H7 (cell line): ENCODE measurements at regions not wholly inside any gene's neighbourhood (a gene's known extent, or its start where the extent isn't known, plus 50 kb on each side); places are given as distances from the start of the nearest gene placed in this dataset.
"Not testable (repeated sequence)": the region's sequence is repeated elsewhere in the genome, so short reads cannot be mapped to it uniquely, and the experiment has no call there.

Source experiments
- DNase-seq: peaks from one replicate; pipeline ENCODE4 v3.0.0; 2012
- H3K27me3 ChIP-seq: 2 replicates; pipeline ENCODE4 v1.6.0; 2011; ENCODE audit warnings: mild to moderate bottlenecking, low read length; ENCODE audit not compliant: control insufficient read depth, insufficient read depth
- H3K36me3 ChIP-seq: replicated peaks from 2 replicates; pipeline ENCODE4 v1.5.1; 2011; ENCODE audit warnings: low read length; ENCODE audit not compliant: control insufficient read depth, insufficient read depth
- H3K4me3 ChIP-seq: 2 replicates; pipeline ENCODE4 v1.5.1; 2011; ENCODE audit warnings: low read depth, mild to moderate bottlenecking, control low read depth, low read length, moderate library complexity; ENCODE audit not compliant: insufficient read depth

DNA sequence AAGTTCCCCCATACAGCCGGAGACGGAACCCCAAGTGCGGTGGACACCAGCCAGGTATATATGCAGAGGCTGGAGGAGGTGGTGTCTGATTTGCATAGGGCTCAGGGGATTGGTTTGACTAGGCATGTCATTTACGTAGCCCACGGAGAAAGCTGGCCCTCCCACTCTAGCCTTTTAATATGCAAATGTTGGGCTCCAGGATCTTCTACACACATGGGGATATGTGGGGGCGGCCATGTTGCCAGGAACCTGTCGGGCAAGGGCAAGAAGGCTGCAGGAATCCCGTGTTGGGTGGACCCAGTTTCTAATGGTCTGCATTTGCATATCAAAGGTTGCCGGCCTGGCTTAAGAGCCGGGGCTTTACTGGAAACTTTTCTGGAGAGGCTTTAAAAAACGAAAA is 57.4 kb downstream of the FTHL17 start:
- DNase-seq, H3K27me3 ChIP-seq, H3K36me3 ChIP-seq, H3K4me3 ChIP-seq: not testable (repeated sequence)

DNA sequence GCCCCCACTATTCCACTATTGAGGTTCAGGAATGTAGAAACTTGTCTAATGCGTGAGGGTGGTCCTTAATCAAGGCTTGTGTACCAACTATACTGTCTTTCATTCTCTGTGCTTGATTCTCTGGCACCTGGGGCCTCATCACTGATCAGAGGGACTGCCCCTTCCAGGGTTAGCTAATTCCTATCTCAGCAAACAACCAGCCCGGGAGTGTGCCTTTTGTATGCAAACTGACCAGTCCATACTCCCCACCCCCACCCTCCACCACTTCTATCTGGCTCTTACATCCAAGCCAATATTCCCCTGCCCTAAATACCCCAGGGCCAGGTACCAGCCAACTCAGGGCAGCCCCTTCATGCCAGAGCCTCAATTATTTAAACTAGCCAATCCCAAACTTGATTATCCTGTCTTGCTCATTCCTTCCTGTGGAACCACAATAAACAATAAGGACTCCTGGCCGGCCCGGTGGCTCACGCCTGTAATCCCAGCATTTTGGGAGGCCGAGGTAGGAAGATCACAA is 59.3 kb downstream of the FTHL17 start:
- Histone ChIP-seq H3K4me3 (no peak overlapping the region), H3K36me3 (no peaks in the 10 kb centered on the region), H3K27me3 (no peaks in the 10 kb centered on the region)
- peak; percentile 59 for DNase-seq

DNA sequence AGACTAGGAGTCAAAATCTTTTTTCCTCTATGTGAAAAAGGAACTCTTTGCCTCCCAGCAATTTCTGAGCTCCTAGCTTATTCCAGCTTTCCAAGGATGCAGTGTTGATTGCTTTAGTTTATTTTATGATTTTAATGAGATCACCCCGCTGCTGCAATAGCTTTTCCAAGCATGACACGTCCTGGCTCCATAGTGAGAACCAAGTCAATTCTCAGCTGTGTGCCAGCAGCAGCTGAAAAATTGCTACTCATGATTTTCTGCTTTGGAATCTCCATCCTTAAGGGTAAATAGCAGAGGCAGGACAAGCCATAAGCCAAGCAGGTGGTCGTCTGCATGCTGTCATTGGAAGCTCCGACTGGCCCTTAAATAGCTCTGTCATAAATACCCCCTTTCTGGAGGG is 64.5 kb downstream of the FTHL17 start:
- H3K36me3 ChIP-seq = no peaks in the 10 kb centered on the region
- DNase-seq = no peak
- no peak overlapping the region for H3K4me3 ChIP-seq
- H3K27me3 ChIP-seq = no peaks in the 10 kb centered on the region

DNA sequence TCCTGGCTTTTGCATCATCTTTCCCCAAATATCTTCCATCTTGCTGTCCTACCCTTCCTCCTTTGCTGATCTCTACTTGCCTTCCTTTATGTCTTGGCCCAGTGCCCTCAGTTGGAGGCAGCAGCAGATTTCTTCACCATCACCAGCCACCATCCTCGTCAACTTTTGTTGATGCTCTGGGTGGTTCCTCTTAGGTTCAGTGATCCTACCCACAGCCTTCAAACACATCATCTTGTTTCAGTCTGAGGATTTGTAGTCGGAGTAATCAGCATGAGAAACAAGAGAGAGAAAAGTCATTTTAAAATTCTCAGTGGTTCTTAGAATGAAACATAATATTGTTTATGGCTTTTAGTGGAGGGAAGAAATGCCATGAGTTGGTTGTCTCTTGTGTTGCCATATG is 65.8 kb downstream of the FTHL17 start:
- no peak overlapping the region for H3K4me3 ChIP-seq
- no peaks in the 10 kb centered on the region for H3K27me3 ChIP-seq
- no peaks in the 10 kb centered on the region for H3K36me3 ChIP-seq
- no peak for DNase-seq

DNA sequence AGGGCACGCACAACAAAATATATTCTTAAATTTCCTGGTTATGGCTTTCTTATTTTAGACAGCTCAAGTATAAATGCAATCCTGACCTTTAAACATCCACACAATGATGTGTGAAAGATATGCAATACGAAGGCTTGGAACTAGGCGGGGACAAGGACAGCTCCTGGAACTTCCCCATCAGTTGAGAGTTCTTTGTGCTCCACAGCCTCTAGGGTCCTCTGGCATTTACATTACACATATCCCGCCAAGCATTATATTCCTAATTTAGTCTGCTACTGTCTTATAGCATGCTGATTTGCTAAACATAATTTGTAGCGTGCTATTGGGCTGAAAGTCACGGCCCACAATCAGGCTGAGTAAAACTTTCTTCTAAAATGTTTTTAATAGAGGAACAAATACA is 74.4 kb downstream of the FTHL17 start:
- H3K36me3 ChIP-seq = no peaks in the 10 kb centered on the region
- no peak for DNase-seq
- no peak overlapping the region for H3K4me3 ChIP-seq
- no peaks in the 10 kb centered on the region for H3K27me3 ChIP-seq

DNA sequence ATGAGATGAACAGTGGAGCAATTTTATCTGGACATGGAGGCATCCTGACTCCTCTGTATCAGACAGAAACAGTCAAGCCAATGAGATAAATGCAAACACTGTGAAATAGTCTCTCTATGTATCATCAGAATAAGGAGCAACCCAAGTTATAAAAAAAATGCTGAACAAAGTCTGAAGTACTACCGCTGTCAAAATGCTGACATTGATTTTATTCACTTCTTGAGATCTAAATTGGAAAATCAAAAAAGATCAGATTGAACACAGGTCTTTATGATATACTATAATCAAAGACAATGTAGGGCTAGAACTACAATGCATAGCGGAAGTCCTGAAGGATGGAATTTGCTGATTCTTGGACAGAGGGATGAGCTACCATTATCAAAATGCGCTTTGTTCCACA is 76.1 kb downstream of the FTHL17 start:
- no peak for DNase-seq
- no peaks in the 10 kb centered on the region for H3K27me3 ChIP-seq
- no peak overlapping the region for H3K4me3 ChIP-seq
- H3K36me3 ChIP-seq = no peaks in the 10 kb centered on the region

DNA sequence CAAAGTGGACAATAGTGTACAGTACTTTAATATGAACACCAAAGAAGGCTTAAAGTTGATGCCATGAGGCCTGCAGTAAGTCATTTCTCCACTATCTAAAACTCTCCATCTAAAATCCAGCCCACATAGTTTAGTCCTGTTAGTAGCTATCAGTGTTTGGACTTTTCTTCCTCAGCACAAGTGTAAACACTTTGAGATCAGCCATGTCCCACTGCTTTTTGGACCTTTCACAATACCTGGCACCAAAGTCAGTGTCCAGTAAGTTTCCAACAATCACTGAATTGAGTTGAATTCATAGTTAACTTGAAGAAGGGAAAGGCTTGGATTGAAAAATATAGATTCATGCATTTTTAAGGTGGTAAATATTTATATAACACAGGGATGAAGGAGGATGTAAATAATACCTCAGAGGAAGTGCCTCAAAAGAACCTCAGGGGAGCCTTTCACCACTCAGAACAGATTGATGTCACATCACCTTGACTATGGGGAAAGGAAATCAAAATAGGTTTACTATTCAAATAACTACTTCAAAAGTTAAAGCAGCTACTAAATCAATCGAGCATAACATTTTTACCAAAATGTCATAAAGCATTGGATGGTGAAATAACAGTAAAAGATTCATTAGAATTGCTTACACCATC is 76.7 kb downstream of the FTHL17 start:
- no peaks in the 10 kb centered on the region for H3K36me3 ChIP-seq

DNA sequence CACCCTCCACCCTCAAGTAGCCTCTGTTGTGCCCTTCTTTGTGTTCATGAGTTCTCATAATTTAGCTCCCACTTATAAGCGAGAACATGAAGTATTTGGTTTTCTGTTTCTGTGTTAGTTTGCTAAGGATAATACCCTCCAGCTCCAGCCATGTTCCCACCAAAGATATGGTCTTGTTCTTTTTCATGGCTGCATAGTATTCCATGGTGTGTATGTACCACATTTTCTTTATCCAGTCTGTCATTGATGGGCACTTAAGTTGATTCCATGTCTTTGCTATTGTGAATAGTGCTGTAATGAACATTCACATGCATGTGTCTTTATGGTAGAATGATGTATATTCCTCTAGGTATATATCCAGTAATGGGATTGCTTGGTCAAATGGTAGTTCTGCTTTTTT is 77.8 kb downstream of the FTHL17 start:
- not testable (repeated sequence) for DNase-seq, H3K36me3 ChIP-seq, H3K4me3 ChIP-seq, H3K27me3 ChIP-seq

More for the DNA sequence above, 76.7 kb downstream of the FTHL17 start:
- H3K27me3 ChIP-seq = no peaks in the 10 kb centered on the region
- H3K4me3 ChIP-seq = no peak overlapping the region
- DNase-seq = no peak

DNA sequence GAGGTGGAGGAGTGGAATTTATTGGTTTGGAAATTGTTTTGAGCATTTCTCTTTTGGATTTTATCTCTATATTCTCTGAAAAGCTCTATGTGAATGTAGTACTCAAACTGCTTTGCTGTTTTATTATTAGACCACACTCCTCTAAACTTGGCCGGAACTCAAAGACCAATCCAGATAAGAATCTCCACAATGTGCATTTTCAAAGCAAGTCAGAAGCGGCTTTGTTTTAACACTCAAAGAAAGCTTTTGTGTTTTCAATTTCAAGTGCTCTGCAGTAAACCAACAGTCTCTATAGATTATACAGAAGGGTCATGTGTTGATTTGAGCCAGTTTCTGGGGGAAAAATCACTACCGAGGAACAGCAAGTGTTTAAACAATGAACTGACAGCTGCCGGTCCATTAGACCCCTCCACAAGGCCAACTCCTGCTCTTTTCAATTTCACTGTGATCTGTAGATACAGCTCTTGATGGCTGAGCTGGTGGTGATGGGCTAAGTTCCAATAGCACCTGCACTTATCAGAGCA is 79.4 kb downstream of the FTHL17 start:
- DNase-seq = no peak
- H3K36me3 ChIP-seq = no peaks in the 10 kb centered on the region
- H3K4me3 ChIP-seq = no peak overlapping the region
- no peaks in the 10 kb centered on the region for H3K27me3 ChIP-seq

DNA sequence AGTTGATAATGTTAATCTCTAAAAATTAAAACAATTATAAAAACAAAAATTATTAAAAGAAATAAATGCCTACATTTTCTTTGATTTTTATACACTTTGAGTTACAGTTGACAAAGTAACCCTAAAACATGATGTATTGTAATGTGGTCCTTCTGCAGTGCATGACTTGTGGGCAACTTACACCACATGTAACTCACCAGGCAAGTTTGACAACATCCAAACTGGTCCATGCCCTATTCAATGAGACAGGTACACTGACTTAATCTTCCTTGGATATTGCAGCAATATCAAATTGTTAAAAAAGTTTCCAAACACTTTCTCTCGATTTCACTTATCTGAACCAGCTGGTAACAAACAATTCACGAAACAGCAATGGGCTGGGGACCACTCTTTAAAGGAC is 81.5 kb downstream of the FTHL17 start:
- Histone ChIP-seq H3K27me3 (no peaks in the 10 kb centered on the region), H3K36me3 (no peaks in the 10 kb centered on the region), H3K4me3 (no peak overlapping the region)
- DNase-seq = no peak

DNA sequence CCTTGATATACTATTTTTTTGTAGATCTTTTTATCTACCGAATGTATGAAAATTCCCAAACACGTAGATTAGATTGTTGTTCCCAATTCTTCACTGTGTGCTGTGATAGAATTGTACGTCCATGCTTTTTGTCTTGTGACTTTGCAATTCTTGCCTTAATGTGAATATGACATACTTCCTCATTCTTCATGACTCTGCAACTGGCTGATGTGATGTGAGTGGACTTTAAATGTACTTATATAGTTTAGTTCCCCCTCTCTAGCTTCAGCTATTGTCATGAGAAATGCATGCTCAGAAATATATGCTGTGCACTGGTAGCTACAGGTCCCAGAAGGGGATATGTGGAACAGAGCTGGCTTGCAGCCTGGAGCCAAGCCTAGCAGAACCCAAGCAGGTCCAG is 89.4 kb downstream of the FTHL17 start:
- no peaks in the 10 kb centered on the region for H3K36me3 ChIP-seq
- no peak for DNase-seq
- no peak overlapping the region for H3K4me3 ChIP-seq
- no peaks in the 10 kb centered on the region for H3K27me3 ChIP-seq

DNA sequence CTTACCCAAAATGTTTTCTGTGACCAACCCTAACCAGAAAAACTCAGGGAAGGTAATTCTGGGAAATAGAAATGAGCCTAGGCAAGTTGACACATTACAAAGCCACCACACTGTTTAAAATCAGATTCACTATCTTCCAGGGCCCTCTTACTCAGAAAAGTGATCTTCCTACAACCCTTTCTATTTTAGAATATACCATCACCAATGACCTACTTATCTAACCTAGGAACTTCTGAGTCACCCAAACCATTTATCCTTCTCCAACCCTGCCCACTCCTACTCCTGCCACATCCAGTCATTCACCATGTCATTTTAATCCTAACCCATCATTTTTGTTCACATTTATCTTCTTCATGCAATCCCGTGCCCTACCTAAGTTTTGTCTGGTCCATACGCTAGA is 89.9 kb downstream of the FTHL17 start:
- Histone ChIP-seq H3K27me3 (no peaks in the 10 kb centered on the region), H3K36me3 (no peaks in the 10 kb centered on the region), H3K4me3 (no peak overlapping the region)
- DNase-seq = no peak

DNA sequence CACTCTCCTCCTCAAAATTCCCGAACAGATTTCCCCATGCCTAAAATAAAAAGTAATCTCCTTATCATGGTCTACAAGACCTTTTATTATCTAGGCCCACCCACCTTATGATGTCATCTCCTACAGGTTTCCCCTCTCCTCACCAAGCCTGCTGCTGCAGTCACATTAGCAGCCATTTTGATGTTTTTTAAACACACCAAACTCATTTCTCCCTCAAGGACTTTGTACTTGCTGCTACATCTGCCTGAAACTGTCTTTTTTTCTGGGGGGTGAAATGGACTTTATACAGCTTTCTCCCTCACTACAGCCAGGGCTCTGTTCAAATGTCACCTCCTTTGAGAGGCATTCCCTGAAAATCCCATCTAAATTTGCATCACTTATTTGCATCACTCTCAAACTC is 90.2 kb upstream of the TAB3 start:
- DNase-seq = no peak
- H3K4me3 ChIP-seq = no peak overlapping the region
- H3K36me3 ChIP-seq = no peaks in the 10 kb centered on the region
- H3K27me3 ChIP-seq = no peaks in the 10 kb centered on the region

DNA sequence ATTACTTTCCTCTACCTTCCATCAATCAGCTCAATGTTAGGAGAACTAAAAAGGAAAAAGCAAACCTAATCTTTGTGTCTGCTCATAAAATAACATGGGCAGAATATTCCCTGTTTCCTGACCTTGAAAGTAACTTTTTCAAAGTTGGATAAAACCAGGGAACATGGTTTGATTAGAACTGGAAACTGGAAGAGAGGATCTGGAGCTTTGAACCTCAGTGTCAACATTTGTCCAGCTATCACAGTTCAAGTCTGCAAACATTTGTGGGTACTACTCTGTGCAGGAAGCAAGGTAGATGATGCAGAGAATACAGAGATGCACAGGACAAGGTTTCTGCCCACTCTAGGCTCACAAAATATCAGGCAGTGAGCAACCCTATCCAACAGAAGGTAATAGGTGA is 86.4 kb upstream of the TAB3 start:
- Histone ChIP-seq H3K4me3 (no peak overlapping the region), H3K27me3 (no peaks in the 10 kb centered on the region), H3K36me3 (no peaks in the 10 kb centered on the region)
- no peak for DNase-seq

DNA sequence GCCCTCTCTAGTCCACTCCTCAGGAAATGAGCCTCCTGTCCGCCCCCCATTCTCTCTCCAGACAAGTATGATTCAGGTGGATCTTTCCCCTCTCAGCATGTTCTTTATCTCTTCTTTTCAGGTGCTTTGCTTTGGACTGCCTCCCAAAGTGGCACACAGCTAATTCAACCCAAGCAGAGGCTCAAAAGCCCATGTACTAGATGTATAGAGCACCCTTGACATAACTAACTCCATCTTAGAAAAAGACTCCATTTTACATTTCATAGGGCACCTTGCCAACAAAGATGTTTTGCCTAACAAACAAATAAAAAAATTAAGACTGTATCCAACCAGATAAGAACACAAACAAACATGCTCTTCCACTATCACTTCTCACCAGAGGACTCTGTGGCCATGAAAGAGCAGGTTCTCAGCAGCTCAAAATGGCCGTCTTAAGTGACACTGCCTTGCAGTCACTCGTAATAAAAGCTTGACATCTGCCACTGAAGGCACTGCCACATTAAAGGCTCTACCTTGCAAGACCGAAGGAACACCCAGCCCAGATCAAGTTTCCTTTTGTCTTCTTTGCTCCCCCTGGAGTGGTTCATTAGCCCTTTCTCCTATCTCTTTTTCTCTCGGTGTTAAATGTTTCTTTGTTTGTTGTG is 84.9 kb upstream of the TAB3 start:
- Histone ChIP-seq H3K36me3 (no peaks in the 10 kb centered on the region), H3K27me3 (no peaks in the 10 kb centered on the region), H3K4me3 (no peak overlapping the region)
- no peak for DNase-seq
